ENCODE measurements at regions not wholly inside any gene's neighbourhood (a gene's known extent, or its start where the extent isn't known, plus 50 kb on each side); places are given as distances from the start of the nearest gene placed in this dataset.

- TF ChIP-seq RCOR1 (IDR thresholded peaks at IDR 0.05; ENCODE audit: low read depth, low read length): no peak
Observed at GRCh38 chr10:111705021-111705420, 478.5 kb downstream of the GPAM start (continued).

- CTCF ChIA-PET: no interaction called here
- TF ChIP-seq CHD4 (IDR thresholded peaks at IDR 0.05; ENCODE audit: borderline replicate concordance) (no peak), RARB (CRISPR knock-in tag; IDR thresholded peaks at IDR 0.05) (no peak), JUN (IDR thresholded peaks at IDR 0.05) (no peak), FOSL2 (IDR thresholded peaks at IDR 0.05) (no peak), FOSL2 (CRISPR knock-in tag; IDR thresholded peaks at IDR 0.05) (no peak), JUNB (IDR thresholded peaks at IDR 0.05) (no peak), HDAC2 (IDR thresholded peaks at IDR 0.05) (no peak), NPAS2 (CRISPR knock-in tag; IDR thresholded peaks at IDR 0.05; ENCODE audit: borderline replicate concordance) (no peak), ZSCAN20 (CRISPR knock-in tag; IDR thresholded peaks at IDR 0.05) (no peak)
- 12% methylated on average over 4 of the region's 4 CpGs for WGBS (ENCODE audit: missing lambda C conversion rate)
Observed at GRCh38 chr10:111706331-111706730, 477.2 kb downstream of the GPAM start.

DNA sequence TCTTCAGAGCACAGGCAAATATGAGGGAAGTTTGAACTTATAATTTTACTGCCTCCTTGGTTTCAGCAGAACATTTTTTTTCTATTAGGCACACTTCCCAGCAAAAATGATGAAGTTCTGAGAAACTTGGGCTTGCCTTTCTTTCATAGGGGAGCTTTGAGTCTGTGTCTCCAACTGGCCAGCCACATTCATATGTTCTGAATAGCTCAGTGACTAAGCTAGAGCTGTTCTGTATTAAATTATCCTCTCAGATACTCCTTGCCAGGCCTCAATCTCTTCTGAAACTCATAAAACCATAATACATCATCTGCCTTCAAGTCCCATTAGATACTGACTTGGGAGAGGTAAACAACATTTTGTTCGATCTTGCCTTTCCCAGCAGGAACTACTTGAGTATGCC, 476.5 kb downstream of the GPAM start:
- POLR2A ChIA-PET: no interaction called here
- TF ChIP-seq USF2 (IDR thresholded peaks at IDR 0.05): no peak
- no peak for TF ChIP-seq MAFK (IDR thresholded peaks at IDR 0.05; ENCODE audit: partially characterized antibody)
- TF ChIP-seq CBX2 (IDR thresholded peaks at IDR 0.05; ENCODE audit: borderline replicate concordance, low read depth): no peak
- TF ChIP-seq POLR2A (IDR thresholded peaks at IDR 0.05; ENCODE audit: low read length): no peak
- no peak for TF ChIP-seq KDM1A (IDR thresholded peaks at IDR 0.05; ENCODE audit: low read depth)
- TF ChIP-seq NFE2L2 (conservative IDR thresholded peaks at IDR 0.05; ENCODE audit: low read length): no peak
- no peak for TF ChIP-seq RNF2 (IDR thresholded peaks at IDR 0.05; ENCODE audit: borderline replicate concordance, low read depth)
- TF ChIP-seq, protein P1, sequence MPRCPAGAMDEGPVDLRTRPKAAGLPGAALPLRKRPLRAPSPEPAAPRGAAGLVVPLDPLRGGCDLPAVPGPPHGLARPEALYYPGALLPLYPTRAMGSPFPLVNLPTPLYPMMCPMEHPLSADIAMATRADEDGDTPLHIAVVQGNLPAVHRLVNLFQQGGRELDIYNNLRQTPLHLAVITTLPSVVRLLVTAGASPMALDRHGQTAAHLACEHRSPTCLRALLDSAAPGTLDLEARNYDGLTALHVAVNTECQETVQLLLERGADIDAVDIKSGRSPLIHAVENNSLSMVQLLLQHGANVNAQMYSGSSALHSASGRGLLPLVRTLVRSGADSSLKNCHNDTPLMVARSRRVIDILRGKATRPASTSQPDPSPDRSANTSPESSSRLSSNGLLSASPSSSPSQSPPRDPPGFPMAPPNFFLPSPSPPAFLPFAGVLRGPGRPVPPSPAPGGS (IDR thresholded peaks at IDR 0.05): no peak
- TF ChIP-seq BHLHE40 (IDR thresholded peaks at IDR 0.05; ENCODE audit: low read depth, low read length): no peak
- TF ChIP-seq ELK1 (IDR thresholded peaks at IDR 0.05; ENCODE audit: low read depth, low read length): no peak
- TF ChIP-seq RFX5 (IDR thresholded peaks at IDR 0.05): no peak
- TF ChIP-seq HEYL (CRISPR knock-in tag; IDR thresholded peaks at IDR 0.05): no peak
- no peak for TF ChIP-seq CTCF (IDR thresholded peaks at IDR 0.05)
- no peak for TF ChIP-seq EHF (CRISPR knock-in tag; IDR thresholded peaks at IDR 0.05)
- TF ChIP-seq, protein P2, sequence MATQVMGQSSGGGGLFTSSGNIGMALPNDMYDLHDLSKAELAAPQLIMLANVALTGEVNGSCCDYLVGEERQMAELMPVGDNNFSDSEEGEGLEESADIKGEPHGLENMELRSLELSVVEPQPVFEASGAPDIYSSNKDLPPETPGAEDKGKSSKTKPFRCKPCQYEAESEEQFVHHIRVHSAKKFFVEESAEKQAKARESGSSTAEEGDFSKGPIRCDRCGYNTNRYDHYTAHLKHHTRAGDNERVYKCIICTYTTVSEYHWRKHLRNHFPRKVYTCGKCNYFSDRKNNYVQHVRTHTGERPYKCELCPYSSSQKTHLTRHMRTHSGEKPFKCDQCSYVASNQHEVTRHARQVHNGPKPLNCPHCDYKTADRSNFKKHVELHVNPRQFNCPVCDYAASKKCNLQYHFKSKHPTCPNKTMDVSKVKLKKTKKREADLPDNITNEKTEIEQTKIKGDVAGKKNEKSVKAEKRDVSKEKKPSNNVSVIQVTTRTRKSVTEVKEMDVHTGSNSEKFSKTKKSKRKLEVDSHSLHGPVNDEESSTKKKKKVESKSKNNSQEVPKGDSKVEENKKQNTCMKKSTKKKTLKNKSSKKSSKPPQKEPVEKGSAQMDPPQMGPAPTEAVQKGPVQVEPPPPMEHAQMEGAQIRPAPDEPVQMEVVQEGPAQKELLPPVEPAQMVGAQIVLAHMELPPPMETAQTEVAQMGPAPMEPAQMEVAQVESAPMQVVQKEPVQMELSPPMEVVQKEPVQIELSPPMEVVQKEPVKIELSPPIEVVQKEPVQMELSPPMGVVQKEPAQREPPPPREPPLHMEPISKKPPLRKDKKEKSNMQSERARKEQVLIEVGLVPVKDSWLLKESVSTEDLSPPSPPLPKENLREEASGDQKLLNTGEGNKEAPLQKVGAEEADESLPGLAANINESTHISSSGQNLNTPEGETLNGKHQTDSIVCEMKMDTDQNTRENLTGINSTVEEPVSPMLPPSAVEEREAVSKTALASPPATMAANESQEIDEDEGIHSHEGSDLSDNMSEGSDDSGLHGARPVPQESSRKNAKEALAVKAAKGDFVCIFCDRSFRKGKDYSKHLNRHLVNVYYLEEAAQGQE (IDR thresholded peaks at IDR 0.05): no peak
- WGBS (ENCODE audit: missing lambda C conversion rate): 0% methylated on average over 1 of the region's 1 CpG
- FAIRE-seq (no peak), DNase-seq (ENCODE audit: low read depth in 1 of 2, low spot score in 1 of 2) (no peak), ATAC-seq (no peak)
- no peak overlapping the region for H3K4me3 ChIP-seq
- H3K4me2 ChIP-seq: no peak overlapping the region
- no peaks in the 10 kb centered on the region for H3K9me3 ChIP-seq
- H3K4me1 ChIP-seq: no peaks in the 10 kb centered on the region
- CTCF ChIA-PET: no interaction called here
- no peak overlapping the region for H3K27ac ChIP-seq

More at GRCh38 chr10:111706331-111706730, 477.2 kb downstream of the GPAM start:
- H3K4me2 ChIP-seq: no peak overlapping the region
- DNase-seq (ENCODE audit: low read depth in 1 of 2, low spot score in 1 of 2) (no peak), ATAC-seq (no peak), FAIRE-seq (no peak)
- POLR2A ChIA-PET: no interaction called here
- H3K4me3 ChIP-seq: no peak overlapping the region
- H3K4me1 ChIP-seq: no peaks in the 10 kb centered on the region
- no peak overlapping the region for H3K27ac ChIP-seq
- H3K9me3 ChIP-seq: no peaks in the 10 kb centered on the region
